CD4-positive, alpha-beta T cell (primary cell): ENCODE measurements at regions not wholly inside any gene's neighbourhood (a gene's known extent, or its start where the extent isn't known, plus 50 kb on each side); places are given as distances from the start of the nearest gene placed in this dataset.

Experiments used
- ATAC-seq: fragments of 200-7000 bp; cut with Tn5 transposase; one replicate; pipeline ENCODE4 v1.10.0; 2022; ENCODE audit warnings: mild to moderate bottlenecking; ENCODE audit not compliant: poor library complexity
- CTCF ChIA-PET: fragments of 350-600 bp; sonication (Branson Sonifier 250); formaldehyde crosslinking; loops from one replicate; lab custom pipeline; 2021; ENCODE audit warnings: antibody characterized with exemption, inconsistent platforms; lab: Charles Lee
- POLR2A ChIA-PET: fragments of 350-600 bp; sonication (Branson Sonifier 250); formaldehyde crosslinking; loops from one replicate; lab custom pipeline; 2021; ENCODE audit warnings: antibody characterized with exemption, inconsistent platforms; lab: Charles Lee
- DNase-seq, 14 experiments: peaks; one replicate each; pipeline ENCODE4 v3.0.0-alpha.2; 2013 to 2020; ENCODE audit warnings: mixed read lengths in 2 of 14
- H3K27ac ChIP-seq, 2 donors: one replicate each; pipeline versions ENCODE4 v1.5.1 to v1.7.0; 2013; ENCODE audit warnings: low read length in 2 of 2, low read depth in 1 of 2, mild to moderate bottlenecking in 1 of 2
- H3K27me3 ChIP-seq, 2 experiments: 1 replicate in 1 of 2; 2 replicates in 1 of 2; pipeline versions ENCODE4 v1.6.1 to v1.7.0; 2013; ENCODE audit warnings: low read length in 2 of 2, control low read depth in 1 of 2, mild to moderate bottlenecking in 1 of 2, moderate library complexity in 1 of 2; ENCODE audit not compliant: insufficient read depth in 2 of 2, control insufficient read depth in 1 of 2
- H3K36me3 ChIP-seq: one replicate; pipeline ENCODE4 v1.6.1; 2013; ENCODE audit warnings: low read length, control low read depth; ENCODE audit not compliant: insufficient read depth
- H3K4me1 ChIP-seq: one replicate; pipeline ENCODE4 v1.6.1; 2013; ENCODE audit warnings: low read length, control low read depth; ENCODE audit not compliant: insufficient read depth
- H3K4me3 ChIP-seq: one replicate; pipeline ENCODE4 v1.5.1; 2013; ENCODE audit warnings: mild to moderate bottlenecking, low read length, moderate library complexity
- H3K9me3 ChIP-seq, 2 experiments: 1 replicate in 1 of 2; 2 replicates in 1 of 2; pipeline versions ENCODE4 v1.6.1 to v1.7.0; 2013; ENCODE audit warnings: low read length in 2 of 2, mild to moderate bottlenecking in 2 of 2, control low read depth in 1 of 2, moderate library complexity in 1 of 2; ENCODE audit not compliant: control insufficient read depth in 1 of 2, insufficient read depth in 1 of 2
- H3K27ac Mint-ChIP-seq: one replicate; pipeline ENCODE4 v1.8.0; 2020; ENCODE audit warnings: mixed read lengths
- H3K27me3 Mint-ChIP-seq: one replicate; pipeline ENCODE4 v1.8.0; 2021; ENCODE audit warnings: mixed read lengths
- H3K36me3 Mint-ChIP-seq: one replicate; pipeline ENCODE4 v1.8.0; 2021; ENCODE audit warnings: low read depth, mixed read lengths
- H3K4me1 Mint-ChIP-seq: one replicate; pipeline ENCODE4 v1.8.0; 2021; ENCODE audit warnings: low read depth, mixed read lengths
- H3K4me3 Mint-ChIP-seq: one replicate; pipeline ENCODE4 v1.8.0; 2020; ENCODE audit warnings: mild to moderate bottlenecking, mixed read lengths
- H3K9me3 Mint-ChIP-seq: one replicate; pipeline ENCODE4 v1.8.0; 2020; ENCODE audit warnings: mixed read lengths
- CTCF ChIP-seq: fragments of 200-600 bp; IDR thresholded peaks from one replicate; pipeline ENCODE4 v1.8.0; 2022; ENCODE audit warnings: antibody characterized with exemption, mild to moderate bottlenecking
- intact Hi-C, 2 experiments: fragments of 100-400 bp; cut with DNase I in 1 of 2; cut with micrococcal nuclease in 1 of 2; formaldehyde crosslinking; loops; one replicate each; pipeline versions ENCODE4 v1.15.1 to v1.9.0; 2023 to 2025; cut with DNase I, micrococcal nuclease

- H3K27me3 ChIP-seq: no peaks in the 10 kb centered on the region
- ChIA-PET CTCF (no interaction called here), POLR2A (no interaction called here)
- no peak overlapping the region for H3K27ac ChIP-seq
- Mint-ChIP-seq H3K36me3 (no peaks in the 10 kb centered on the region), H3K27ac (no peak overlapping the region), H3K9me3 (no peaks in the 10 kb centered on the region), H3K4me3 (no peak overlapping the region), H3K4me1 (no peaks in the 10 kb centered on the region), H3K27me3 (no peaks in the 10 kb centered on the region)
- H3K4me3 ChIP-seq: no peak overlapping the region
- no peaks in the 10 kb centered on the region for H3K4me1 ChIP-seq
- ATAC-seq: no peak
- intact Hi-C loops: no loop called here
- no peaks in the 10 kb centered on the region for H3K9me3 ChIP-seq
- H3K36me3 ChIP-seq: no peaks in the 10 kb centered on the region
- no peak for DNase-seq
- TF ChIP-seq CTCF: no peak
Measured at GRCh38 chr3:59126446-59126845, 76.6 kb upstream of the CFAP20DC start.

GRCh38 chr3:59121346-59122144 is 71.7 kb upstream of the CFAP20DC start:
- Mint-ChIP-seq H3K27me3 (no peaks in the 10 kb centered on the region), H3K4me1 (no peaks in the 10 kb centered on the region), H3K27ac (no peak overlapping the region), H3K36me3 (no peaks in the 10 kb centered on the region), H3K9me3 (no peaks in the 10 kb centered on the region), H3K4me3 (no peak overlapping the region)
- TF ChIP-seq CTCF: no peak
- Histone ChIP-seq H3K27ac (no peak overlapping the region), H3K4me3 (no peak overlapping the region), H3K9me3 (no peaks in the 10 kb centered on the region), H3K4me1 (no peaks in the 10 kb centered on the region), H3K27me3 (no peaks in the 10 kb centered on the region), H3K36me3 (no peaks in the 10 kb centered on the region)
- DNase-seq: no peak
- CTCF ChIA-PET: no interaction called here
- POLR2A ChIA-PET: no interaction called here
- intact Hi-C loops: no loop called here
- ATAC-seq: no peak

GRCh38 chr3:59118928-59119327 is 69.1 kb upstream of the CFAP20DC start:
- no peak for ATAC-seq
- DNase-seq: no peak
- Mint-ChIP-seq H3K27me3 (no peaks in the 10 kb centered on the region), H3K9me3 (no peaks in the 10 kb centered on the region), H3K4me3 (no peak overlapping the region), H3K27ac (no peak overlapping the region), H3K4me1 (no peaks in the 10 kb centered on the region), H3K36me3 (no peaks in the 10 kb centered on the region)
- Histone ChIP-seq H3K27me3 (no peaks in the 10 kb centered on the region), H3K9me3 (no peaks in the 10 kb centered on the region), H3K27ac (no peak overlapping the region), H3K36me3 (no peaks in the 10 kb centered on the region), H3K4me3 (no peak overlapping the region), H3K4me1 (no peaks in the 10 kb centered on the region)
- intact Hi-C loops: no loop called here
- no peak for TF ChIP-seq CTCF
- CTCF ChIA-PET: interaction anchor here (1.8 kb wide), 1 partner anchor 10 kb away, joined by 4 read pairs; no protein-coding TSS in a partner anchor
- POLR2A ChIA-PET: no interaction called here
